ENCODE measurements at regions not wholly inside any gene's neighbourhood (a gene's known extent, or its start where the extent isn't known, plus 50 kb on each side); places are given as distances from the start of the nearest gene placed in this dataset.

DNA sequence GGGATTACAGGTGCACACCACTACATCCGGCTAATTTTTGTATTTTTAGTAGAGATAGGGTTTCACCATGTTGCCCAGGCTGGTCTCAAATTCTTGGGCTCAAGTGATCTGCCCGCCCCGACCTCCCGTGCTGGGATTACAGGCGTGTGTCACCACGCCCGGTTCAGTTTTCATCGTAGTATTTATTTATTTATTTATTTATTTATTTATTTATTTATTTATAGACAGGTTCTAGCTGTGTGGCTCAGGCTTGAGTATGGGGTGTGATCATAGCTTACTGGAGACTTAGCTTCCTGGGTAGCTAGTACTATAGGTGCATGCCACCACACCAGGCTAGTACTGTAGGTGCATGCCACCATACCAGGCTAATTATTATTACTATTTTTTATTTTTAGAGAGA lies 64.1 kb upstream of the STOX2 start:
- no peak for DNase-seq (ENCODE audit: low read depth, low spot score)
- CTCF ChIA-PET = interaction anchor here (0.5 to 3.2 kb wide), 10 partner anchors 8 to 410 kb away, joined by 3 to 62 read pairs (median 4); no protein-coding TSS in a partner anchor
- BruUV-seq (replicated peaks) = no TSS peak

More for the DNA sequence above, 64.1 kb upstream of the STOX2 start:
- H4K20me1 ChIP-seq (replicated peaks; ENCODE audit: control insufficient read depth, extremely low read depth, insufficient read depth, low read length) = no peaks in the 10 kb centered on the region
- no peaks in the 10 kb centered on the region for H3K36me3 ChIP-seq (ENCODE audit: control insufficient read depth in 2 of 2, extremely low read depth in 1 of 2, insufficient read depth in 2 of 2, low read length in 2 of 2)
- no peak overlapping the region for H3K9ac ChIP-seq (replicated peaks; ENCODE audit: extremely low read depth, insufficient read depth, low read length)
- no peaks in the 10 kb centered on the region for H3K9me3 ChIP-seq (replicated peaks; ENCODE audit: control insufficient read depth, insufficient read depth, low read length)
- POLR2A ChIA-PET = no interaction called here
- intact Hi-C loops (cut with micrococcal nuclease) = loop anchor here (2.0 to 10.0 kb wide), 3 partner anchors 64 to 696 kb away; partner anchors contain the start of gene STOX2
- H3K27ac ChIP-seq (ENCODE audit: insufficient read depth, low read depth, low read length) = no peak overlapping the region
- dilution Hi-C loops (cut with MboI; ENCODE audit: extremely low pct_ligation_motif_present, low sequenced_read_pairs) = no loop called here
- FAIRE-seq = no peak
- H3K4me3 ChIP-seq (replicated peaks in 1 of 3; ENCODE audit: insufficient read depth in 1 of 3, low read depth in 1 of 3, low read length in 3 of 3) = no peak overlapping the region
- H3K27me3 ChIP-seq (ENCODE audit: control insufficient read depth in 2 of 2, insufficient read depth in 2 of 2, low read length in 2 of 2) = peaks cover 0 to 1% of the 10 kb centered on the region in 2 experiments
- no peaks in the 10 kb centered on the region for H3K4me1 ChIP-seq (ENCODE audit: control insufficient read depth, extremely low read depth, insufficient read depth, low read length)
- no peak overlapping the region for H2AFZ ChIP-seq (ENCODE audit: low read depth, low read length)
- H3K9me1 ChIP-seq (replicated peaks; ENCODE audit: control insufficient read depth, extremely low read depth, insufficient read depth, low read length) = no peaks in the 10 kb centered on the region
- no peak for TF ChIP-seq POLR2A (IDR thresholded peaks at IDR 0.05; ENCODE audit: low read depth, low read length)
- TF ChIP-seq POLR2AphosphoS5 (IDR thresholded peaks at IDR 0.05; ENCODE audit: insufficient read depth, low read depth, low read length) = no peak
- TF ChIP-seq, protein P1, sequence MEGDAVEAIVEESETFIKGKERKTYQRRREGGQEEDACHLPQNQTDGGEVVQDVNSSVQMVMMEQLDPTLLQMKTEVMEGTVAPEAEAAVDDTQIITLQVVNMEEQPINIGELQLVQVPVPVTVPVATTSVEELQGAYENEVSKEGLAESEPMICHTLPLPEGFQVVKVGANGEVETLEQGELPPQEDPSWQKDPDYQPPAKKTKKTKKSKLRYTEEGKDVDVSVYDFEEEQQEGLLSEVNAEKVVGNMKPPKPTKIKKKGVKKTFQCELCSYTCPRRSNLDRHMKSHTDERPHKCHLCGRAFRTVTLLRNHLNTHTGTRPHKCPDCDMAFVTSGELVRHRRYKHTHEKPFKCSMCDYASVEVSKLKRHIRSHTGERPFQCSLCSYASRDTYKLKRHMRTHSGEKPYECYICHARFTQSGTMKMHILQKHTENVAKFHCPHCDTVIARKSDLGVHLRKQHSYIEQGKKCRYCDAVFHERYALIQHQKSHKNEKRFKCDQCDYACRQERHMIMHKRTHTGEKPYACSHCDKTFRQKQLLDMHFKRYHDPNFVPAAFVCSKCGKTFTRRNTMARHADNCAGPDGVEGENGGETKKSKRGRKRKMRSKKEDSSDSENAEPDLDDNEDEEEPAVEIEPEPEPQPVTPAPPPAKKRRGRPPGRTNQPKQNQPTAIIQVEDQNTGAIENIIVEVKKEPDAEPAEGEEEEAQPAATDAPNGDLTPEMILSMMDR (IDR thresholded peaks at IDR 0.05; ENCODE audit: extremely low read depth in 1 of 2, insufficient read depth in 1 of 2, low read depth in 1 of 2, low read length in 2 of 2) = no peak
- TF ChIP-seq EZH2 (IDR thresholded peaks at IDR 0.05; ENCODE audit: borderline replicate concordance, low read depth, low read length, severe bottlenecking) = no peak
- TF ChIP-seq, protein P2, sequence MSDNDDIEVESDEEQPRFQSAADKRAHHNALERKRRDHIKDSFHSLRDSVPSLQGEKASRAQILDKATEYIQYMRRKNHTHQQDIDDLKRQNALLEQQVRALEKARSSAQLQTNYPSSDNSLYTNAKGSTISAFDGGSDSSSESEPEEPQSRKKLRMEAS (IDR thresholded peaks at IDR 0.05; ENCODE audit: insufficient read depth, insufficient read length) = no peak
- TF ChIP-seq FOS (IDR thresholded peaks at IDR 0.05; ENCODE audit: borderline replicate concordance, insufficient read depth, low read length) = no peak
- TF ChIP-seq MYC (IDR thresholded peaks at IDR 0.05; ENCODE audit: low read depth, low read length) = no peak
- no peak for TF ChIP-seq JUN (IDR thresholded peaks at IDR 0.05; ENCODE audit: borderline replicate concordance, insufficient read depth, insufficient read length, low read depth)
- TF ChIP-seq GATA2 (IDR thresholded peaks at IDR 0.05; ENCODE audit: insufficient read depth, insufficient read length, low read depth, low read length) = no peak
- H3K79me2 ChIP-seq (ENCODE audit: control insufficient read depth, insufficient read depth, low read length) = no peaks in the 10 kb centered on the region
- H3K4me2 ChIP-seq (ENCODE audit: insufficient read depth, low read length) = no peak overlapping the region
